ENCODE measurements at regions not wholly inside any gene's neighbourhood (a gene's known extent, or its start where the extent isn't known, plus 50 kb on each side); places are given as distances from the start of the nearest gene placed in this dataset.

GRCh38 chr2:238585836-238586821 is 159.4 kb downstream of the ASB1 start:
- Histone ChIP-seq H2AFZ (ENCODE audit: insufficient read depth, low read depth, low read length, poor library complexity, severe bottlenecking) (no peak overlapping the region), H3K36me3 (replicated peaks in 1 of 2; ENCODE audit: control extremely low read depth in 1 of 2, control insufficient read depth in 1 of 2, extremely low read depth in 1 of 2, insufficient read depth in 2 of 2, low read length in 1 of 2) (no peaks in the 10 kb centered on the region), H3K4me2 (replicated peaks; ENCODE audit: low read depth, low read length, poor library complexity, severe bottlenecking) (no peak overlapping the region), H4K20me1 (ENCODE audit: control insufficient read depth, insufficient read depth, low read length, poor library complexity, severe bottlenecking) (no peaks in the 10 kb centered on the region), H3K4me1 (ENCODE audit: control insufficient read depth in 2 of 2, insufficient read depth in 2 of 2, low read length in 2 of 2) (no peaks in the 10 kb centered on the region), H3K4me3 (ENCODE audit: control extremely low read depth in 1 of 5, extremely low read depth in 1 of 5, insufficient read depth in 1 of 5, low read depth in 2 of 5, low read length in 4 of 5) (no peak overlapping the region), H3K9me3 (ENCODE audit: control extremely low read depth in 1 of 3, control insufficient read depth in 2 of 3, insufficient read depth in 1 of 3, low read length in 2 of 3) (no peaks in the 10 kb centered on the region), H3K27ac (ENCODE audit: low read length in 2 of 2) (no peak overlapping the region), H3K79me2 (ENCODE audit: control insufficient read depth, insufficient read depth, low read length) (no peaks in the 10 kb centered on the region), H3K27me3 (replicated peaks in 1 of 4; ENCODE audit: control extremely low read depth in 1 of 4, control insufficient read depth in 3 of 4, insufficient read depth in 4 of 4, low read length in 3 of 4) (no peaks in the 10 kb centered on the region), H3K9ac (ENCODE audit: low read length) (no peak overlapping the region)
- intact Hi-C loops (cut with micrococcal nuclease): no loop called here
- H3K4me3 Mint-ChIP-seq: no peak overlapping the region
- no peaks in the 10 kb centered on the region for H3K4me1 Mint-ChIP-seq
- ChIA-PET POLR2A (no interaction called here), CTCF (no interaction called here)
- no peak for DNase-seq
- no peak for ATAC-seq (ENCODE audit: low read depth)
- TF ChIP-seq CTCF (IDR thresholded peaks at IDR 0.05) (no peak), EZH2 (IDR thresholded peaks at IDR 0.05; ENCODE audit: borderline replicate concordance, insufficient read depth, low read depth, low read length, poor library complexity, severe bottlenecking) (no peak)
- 85% methylated on average over 31 of the region's 34 CpGs for WGBS (ENCODE audit: insufficient coverage)
- H3K27me3 Mint-ChIP-seq: no peaks in the 10 kb centered on the region
- H3K9me3 Mint-ChIP-seq (ENCODE audit: insufficient read depth): peaks cover 3% of the 10 kb centered on the region
- no peak overlapping the region for H3K27ac Mint-ChIP-seq

Measured in B cell (primary cell).